MV-4-11 (cell line): ENCODE measurements at regions not wholly inside any gene's neighbourhood (a gene's known extent, or its start where the extent isn't known, plus 50 kb on each side); places are given as distances from the start of the nearest gene placed in this dataset.
"Not testable (repeated sequence)": the region's sequence is repeated elsewhere in the genome, so short reads cannot be mapped to it uniquely, and the experiment has no call there.

Source experiments
- DNase-seq: peaks from one replicate; lab custom pipeline; 2025; lab: John Stamatoyannopoulos, UW

GRCh38 chr15:37416103-37416502 is 315.8 kb upstream of the MEIS2 start:
- no peak for DNase-seq

GRCh38 chr15:37425541-37425940 is 325.2 kb upstream of the MEIS2 start:
- no peak for DNase-seq

- not testable (repeated sequence) for DNase-seq
Measured at GRCh38 chr15:37427393-37427792, 327.0 kb upstream of the MEIS2 start.

- no peak for DNase-seq
Measured at GRCh38 chr15:37446921-37447320, 346.6 kb upstream of the MEIS2 start.

GRCh38 chr15:37452498-37452897 is 352.1 kb upstream of the MEIS2 start:
- no peak for DNase-seq

- DNase-seq = no peak
Measured at GRCh38 chr15:37480482-37480881, 380.1 kb upstream of the MEIS2 start.

- no peak for DNase-seq
Measured at GRCh38 chr15:37481126-37481525, 380.8 kb upstream of the MEIS2 start.

GRCh38 chr15:37483779-37484178 is 383.4 kb upstream of the MEIS2 start:
- no peak for DNase-seq

- DNase-seq = no peak
Measured at GRCh38 chr15:37485056-37485455, 384.7 kb upstream of the MEIS2 start.

GRCh38 chr15:37490707-37491106 is 390.4 kb upstream of the MEIS2 start:
- DNase-seq = no peak

- no peak for DNase-seq
Measured at GRCh38 chr15:37516621-37517020, 416.3 kb upstream of the MEIS2 start.

GRCh38 chr15:37517191-37517895 is 417.0 kb upstream of the MEIS2 start:
- DNase-seq = no peak

- DNase-seq = no peak
Measured at GRCh38 chr15:37518436-37518835, 416.0 kb upstream of the TMCO5A start.

- no peak for DNase-seq
Measured at GRCh38 chr15:37520026-37520425, 414.4 kb upstream of the TMCO5A start.

GRCh38 chr15:37520882-37521281 is 413.6 kb upstream of the TMCO5A start:
- no peak for DNase-seq

- no peak for DNase-seq
Measured at GRCh38 chr15:37524601-37525000, 409.8 kb upstream of the TMCO5A start.

- no peak for DNase-seq
Measured at GRCh38 chr15:37528432-37528831, 406.0 kb upstream of the TMCO5A start.

GRCh38 chr15:37536967-37537605 is 397.4 kb upstream of the TMCO5A start:
- DNase-seq = no peak

- no peak for DNase-seq
Measured at GRCh38 chr15:37537802-37538201, 396.6 kb upstream of the TMCO5A start.

- DNase-seq = no peak
Measured at GRCh38 chr15:37548116-37548515, 386.3 kb upstream of the TMCO5A start.

GRCh38 chr15:37550360-37551024 is 383.9 kb upstream of the TMCO5A start:
- DNase-seq = no peak

- DNase-seq = no peak
Measured at GRCh38 chr15:37572401-37572800, 362.0 kb upstream of the TMCO5A start.

- no peak for DNase-seq
Measured at GRCh38 chr15:37574985-37575384, 359.5 kb upstream of the TMCO5A start.
